ENCODE measurements at regions not wholly inside any gene's neighbourhood (a gene's known extent, or its start where the extent isn't known, plus 50 kb on each side); places are given as distances from the start of the nearest gene placed in this dataset.

GRCh38 chr13:21936674-21937073, 265.8 kb downstream of the FGF9 start:
- Histone ChIP-seq H3K36me3 (no peaks in the 10 kb centered on the region), H3K4me3 (no peak overlapping the region), H3K4me1 (no peaks in the 10 kb centered on the region), H3K27ac (no peak overlapping the region), H3K9me3 (no peaks in the 10 kb centered on the region), H3K27me3 (no peaks in the 10 kb centered on the region)
- intact Hi-C loops (cut with DNase I; ENCODE audit: low total_unique reads): no loop called here
- TF ChIP-seq CTCF (IDR thresholded peaks at IDR 0.05) (no peak), POLR2A (IDR thresholded peaks at IDR 0.05) (no peak), POLR2AphosphoS5 (IDR thresholded peaks at IDR 0.05) (no peak)
- no peak for DNase-seq (ENCODE audit: low spot score in 2 of 2)

- Histone ChIP-seq H3K4me3 (no peak overlapping the region), H3K9me3 (no peaks in the 10 kb centered on the region), H3K36me3 (no peaks in the 10 kb centered on the region), H3K27ac (no peak overlapping the region), H3K4me1 (no peaks in the 10 kb centered on the region), H3K27me3 (no peaks in the 10 kb centered on the region)
- DNase-seq (ENCODE audit: low spot score in 2 of 2): no peak
- intact Hi-C loops (cut with DNase I; ENCODE audit: low total_unique reads): no loop called here
- TF ChIP-seq POLR2A (IDR thresholded peaks at IDR 0.05) (no peak), CTCF (IDR thresholded peaks at IDR 0.05) (no peak), POLR2AphosphoS5 (IDR thresholded peaks at IDR 0.05) (no peak)
Observed at GRCh38 chr13:21938168-21938567, 267.3 kb downstream of the FGF9 start.

- H3K4me3 ChIP-seq: no peak overlapping the region
- H3K27ac ChIP-seq: no peak overlapping the region
- no peak for DNase-seq (ENCODE audit: low spot score in 2 of 2)
- no peaks in the 10 kb centered on the region for H3K27me3 ChIP-seq
- TF ChIP-seq POLR2A (IDR thresholded peaks at IDR 0.05) (no peak), CTCF (IDR thresholded peaks at IDR 0.05) (no peak), POLR2AphosphoS5 (IDR thresholded peaks at IDR 0.05) (no peak)
- H3K4me1 ChIP-seq: no peaks in the 10 kb centered on the region
- intact Hi-C loops (cut with DNase I; ENCODE audit: low total_unique reads): no loop called here
- no peaks in the 10 kb centered on the region for H3K9me3 ChIP-seq
- no peaks in the 10 kb centered on the region for H3K36me3 ChIP-seq
Observed at GRCh38 chr13:21938636-21939035, 267.8 kb downstream of the FGF9 start.

GRCh38 chr13:21942061-21942460, 271.2 kb downstream of the FGF9 start:
- Histone ChIP-seq H3K4me3 (no peak overlapping the region), H3K9me3 (peaks cover 11 to 18% of the 10 kb centered on the region in 2 donors), H3K4me1 (no peaks in the 10 kb centered on the region), H3K27ac (no peak overlapping the region), H3K36me3 (no peaks in the 10 kb centered on the region), H3K27me3 (no peaks in the 10 kb centered on the region)
- no peak for DNase-seq (ENCODE audit: low spot score in 2 of 2)
- TF ChIP-seq POLR2A (IDR thresholded peaks at IDR 0.05): no peak
- TF ChIP-seq CTCF (IDR thresholded peaks at IDR 0.05): no peak
- TF ChIP-seq POLR2AphosphoS5 (IDR thresholded peaks at IDR 0.05): no peak
- intact Hi-C loops (cut with DNase I; ENCODE audit: low total_unique reads): no loop called here

GRCh38 chr13:21944610-21945009, 273.7 kb downstream of the FGF9 start:
- Histone ChIP-seq H3K9me3 (peaks cover 11 to 18% of the 10 kb centered on the region in 2 donors), H3K36me3 (no peaks in the 10 kb centered on the region), H3K27me3 (no peaks in the 10 kb centered on the region), H3K27ac (no peak overlapping the region), H3K4me1 (no peaks in the 10 kb centered on the region), H3K4me3 (no peak overlapping the region)
- DNase-seq (ENCODE audit: low spot score in 2 of 2): no peak
- TF ChIP-seq CTCF (IDR thresholded peaks at IDR 0.05) (no peak), POLR2AphosphoS5 (IDR thresholded peaks at IDR 0.05) (no peak), POLR2A (IDR thresholded peaks at IDR 0.05) (no peak)
- intact Hi-C loops (cut with DNase I; ENCODE audit: low total_unique reads): no loop called here
